Spinal cord (tissue), 9 donors: ENCODE measurements at regions not wholly inside any gene's neighbourhood (a gene's known extent, or its start where the extent isn't known, plus 50 kb on each side); places are given as distances from the start of the nearest gene placed in this dataset.

ENCODE experiments used
- DNase-seq, 6 donors: peaks; one replicate each; pipeline versions ENCODE4 v3.0.0 to v3.0.0-alpha.2; 2013 to 2015; ENCODE audit warnings: low spot score in 6 of 6, low read depth in 4 of 6
- H3K27ac ChIP-seq: one replicate; pipeline ENCODE4 v1.5.1; 2013; ENCODE audit warnings: low read depth, low read length, control low read depth
- H3K27me3 ChIP-seq: one replicate; pipeline ENCODE4 v1.6.1; 2013; ENCODE audit warnings: low read length; ENCODE audit not compliant: control insufficient read depth, insufficient read depth
- H3K36me3 ChIP-seq: one replicate; pipeline ENCODE4 v1.6.1; 2013; ENCODE audit warnings: low read length; ENCODE audit not compliant: control insufficient read depth, insufficient read depth
- H3K4me1 ChIP-seq: one replicate; pipeline ENCODE4 v1.6.1; 2013; ENCODE audit warnings: low read length; ENCODE audit not compliant: control insufficient read depth, insufficient read depth
- H3K4me3 ChIP-seq: one replicate; pipeline ENCODE4 v1.5.1; 2013; ENCODE audit warnings: low read depth, low read length, control low read depth
- H3K9me3 ChIP-seq: one replicate; pipeline ENCODE4 v1.6.1; 2013; ENCODE audit warnings: low read length; ENCODE audit not compliant: control insufficient read depth, insufficient read depth
- WGBS: methylation state at CpG from one replicate; pipeline ENCODE4 v1.1.5; 2013; ENCODE audit warnings: missing lambda C conversion rate; ENCODE audit not compliant: insufficient coverage; 5-methylcytosine and 5-hydroxymethylcytosine counted together
- donor health status: healthy.

GRCh38 chr4:187417721-187418120 lies 577.9 kb upstream of the ZFP42 start:
- Histone ChIP-seq H3K4me1 (no peaks in the 10 kb centered on the region), H3K27ac (no peak overlapping the region), H3K36me3 (no peaks in the 10 kb centered on the region), H3K4me3 (no peak overlapping the region), H3K9me3 (no peaks in the 10 kb centered on the region), H3K27me3 (no peaks in the 10 kb centered on the region)
- WGBS = no CpG with 5 or more reads among the region's 3 CpGs
- peak in 1 of 6 donors; percentile 70 for DNase-seq

DNA sequence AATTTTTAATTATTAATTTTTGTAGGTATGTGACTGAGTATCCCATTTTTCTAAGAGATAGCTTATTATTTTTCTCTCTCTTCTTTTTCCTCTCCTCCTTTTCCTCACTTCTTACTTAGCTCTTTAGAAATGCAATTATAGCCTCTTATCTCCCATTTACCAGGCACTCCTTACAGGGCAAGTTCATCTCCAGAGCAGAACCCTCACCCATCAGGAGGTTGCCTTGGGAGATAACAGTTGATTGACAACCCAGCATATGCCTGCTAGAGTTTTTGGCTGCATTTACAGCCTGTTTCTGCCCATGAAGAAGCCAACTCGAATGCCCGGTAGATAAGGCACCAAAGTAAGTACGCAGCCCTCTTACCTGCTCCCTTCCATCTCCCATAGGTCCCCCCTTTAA lies 572.9 kb upstream of the ZFP42 start:
- no peak for DNase-seq
- 63% methylated on average over 2 of the region's 3 CpGs for WGBS
- Histone ChIP-seq H3K4me3 (no peak overlapping the region), H3K4me1 (no peaks in the 10 kb centered on the region), H3K27me3 (no peaks in the 10 kb centered on the region), H3K9me3 (no peaks in the 10 kb centered on the region), H3K27ac (no peak overlapping the region), H3K36me3 (no peaks in the 10 kb centered on the region)

GRCh38 chr4:187424636-187425035 lies 570.9 kb upstream of the ZFP42 start:
- Histone ChIP-seq H3K27me3 (no peaks in the 10 kb centered on the region), H3K4me1 (no peaks in the 10 kb centered on the region), H3K27ac (no peak overlapping the region), H3K9me3 (no peaks in the 10 kb centered on the region), H3K36me3 (no peaks in the 10 kb centered on the region), H3K4me3 (no peak overlapping the region)
- no CpG with 5 or more reads among the region's 1 CpG for WGBS
- no peak for DNase-seq

DNA sequence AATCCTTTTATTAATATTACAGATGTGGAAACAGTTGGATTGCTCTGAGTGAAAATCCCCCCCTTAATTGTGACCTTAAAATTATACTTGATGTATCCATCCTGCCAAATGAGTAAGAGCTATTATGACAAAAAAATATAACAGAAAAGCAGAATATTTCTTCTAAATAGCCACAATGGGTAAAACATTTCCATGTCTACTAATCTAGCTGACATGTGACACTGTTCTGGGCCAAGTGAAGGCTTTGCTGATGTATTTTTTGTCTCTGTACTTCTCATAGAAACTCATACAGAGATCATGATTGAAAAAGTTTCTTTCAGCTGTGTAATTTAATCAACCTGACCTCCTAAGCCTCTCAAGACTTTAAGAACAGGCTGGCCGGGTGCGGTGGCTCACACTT lies 569.1 kb upstream of the ZFP42 start:
- no peaks in the 10 kb centered on the region for H3K9me3 ChIP-seq
- DNase-seq = no peak
- H3K27me3 ChIP-seq = no peaks in the 10 kb centered on the region
- no peaks in the 10 kb centered on the region for H3K4me1 ChIP-seq
- no peaks in the 10 kb centered on the region for H3K36me3 ChIP-seq
- no peak overlapping the region for H3K4me3 ChIP-seq
- no CpG with 5 or more reads among the region's 2 CpGs for WGBS
- H3K27ac ChIP-seq = no peak overlapping the region

- no peak for DNase-seq
- WGBS = 84% methylated on average over 7 of the region's 7 CpGs
- no peaks in the 10 kb centered on the region for H3K27me3 ChIP-seq
- peaks cover 4% of the 10 kb centered on the region for H3K4me1 ChIP-seq
- H3K4me3 ChIP-seq = no peak overlapping the region
- no peaks in the 10 kb centered on the region for H3K36me3 ChIP-seq
- H3K9me3 ChIP-seq = no peaks in the 10 kb centered on the region
- no peak overlapping the region for H3K27ac ChIP-seq
Measured at GRCh38 chr4:187432310-187432709, 563.3 kb upstream of the ZFP42 start.

GRCh38 chr4:187433141-187433540 lies 562.4 kb upstream of the ZFP42 start:
- Histone ChIP-seq H3K4me3 (no peak overlapping the region), H3K9me3 (no peaks in the 10 kb centered on the region), H3K4me1 (peaks cover 4% of the 10 kb centered on the region), H3K27me3 (no peaks in the 10 kb centered on the region), H3K36me3 (no peaks in the 10 kb centered on the region), H3K27ac (no peak overlapping the region)
- 87% methylated on average over 3 of the region's 4 CpGs for WGBS
- no peak for DNase-seq

DNA sequence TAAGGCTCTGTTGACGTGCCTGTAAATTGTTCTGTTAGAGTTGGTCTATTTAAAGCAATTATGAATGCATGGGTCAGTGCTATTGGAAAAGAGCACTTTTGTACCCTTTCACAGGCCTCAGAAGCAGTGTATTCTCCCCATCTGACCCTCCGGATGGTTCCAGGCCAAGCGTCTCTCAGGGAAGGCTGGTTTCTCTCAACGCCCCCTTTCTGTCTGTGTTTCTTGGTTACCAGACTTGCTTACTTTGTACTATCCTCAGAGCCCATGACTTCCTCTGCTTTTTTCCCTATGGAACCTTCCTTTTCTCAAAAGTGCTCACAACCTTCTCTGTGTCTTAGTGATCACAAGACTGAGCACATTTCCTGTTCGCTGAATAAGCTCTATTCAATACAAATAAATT lies 559.3 kb upstream of the ZFP42 start:
- no peak overlapping the region for H3K4me3 ChIP-seq
- no peak overlapping the region for H3K27ac ChIP-seq
- peaks cover 4% of the 10 kb centered on the region for H3K4me1 ChIP-seq
- no peaks in the 10 kb centered on the region for H3K9me3 ChIP-seq
- WGBS = 67% methylated on average over 3 of the region's 5 CpGs
- peak in 3 of 6 donors; percentile 13 to 63 (median 29) for DNase-seq
- no peaks in the 10 kb centered on the region for H3K36me3 ChIP-seq
- H3K27me3 ChIP-seq = no peaks in the 10 kb centered on the region

DNA sequence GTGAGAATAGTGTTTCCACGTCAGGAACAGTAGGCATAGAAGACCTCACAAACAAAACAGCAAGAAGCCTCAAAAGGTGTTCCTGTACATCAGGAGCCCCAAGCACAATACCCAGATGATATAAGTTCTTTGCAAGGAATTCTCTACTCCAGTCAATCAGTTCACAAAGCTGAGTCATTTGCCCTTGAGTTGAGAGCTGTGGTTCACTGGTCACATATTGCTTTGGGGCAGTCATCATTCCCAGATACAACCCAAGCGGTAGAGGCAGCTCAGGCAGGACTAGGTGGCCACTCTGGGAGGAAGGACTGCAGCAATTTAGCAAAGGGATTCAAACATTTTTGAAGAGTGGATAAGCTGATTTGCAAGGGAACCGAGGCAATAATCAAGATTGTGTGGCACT lies 551.5 kb upstream of the ZFP42 start:
- no peaks in the 10 kb centered on the region for H3K9me3 ChIP-seq
- no peaks in the 10 kb centered on the region for H3K27me3 ChIP-seq
- no peak for DNase-seq
- no peak overlapping the region for H3K4me3 ChIP-seq
- H3K27ac ChIP-seq = no peak overlapping the region
- no CpG with 5 or more reads among the region's 3 CpGs for WGBS
- no peaks in the 10 kb centered on the region for H3K36me3 ChIP-seq
- no peaks in the 10 kb centered on the region for H3K4me1 ChIP-seq

- H3K9me3 ChIP-seq = no peaks in the 10 kb centered on the region
- H3K27ac ChIP-seq = no peak overlapping the region
- H3K4me3 ChIP-seq = no peak overlapping the region
- no peaks in the 10 kb centered on the region for H3K27me3 ChIP-seq
- no peaks in the 10 kb centered on the region for H3K36me3 ChIP-seq
- WGBS = no CpG with 5 or more reads among the region's 3 CpGs
- no peak for DNase-seq
- no peaks in the 10 kb centered on the region for H3K4me1 ChIP-seq
Measured at GRCh38 chr4:187449702-187450101, 545.9 kb upstream of the ZFP42 start.

DNA sequence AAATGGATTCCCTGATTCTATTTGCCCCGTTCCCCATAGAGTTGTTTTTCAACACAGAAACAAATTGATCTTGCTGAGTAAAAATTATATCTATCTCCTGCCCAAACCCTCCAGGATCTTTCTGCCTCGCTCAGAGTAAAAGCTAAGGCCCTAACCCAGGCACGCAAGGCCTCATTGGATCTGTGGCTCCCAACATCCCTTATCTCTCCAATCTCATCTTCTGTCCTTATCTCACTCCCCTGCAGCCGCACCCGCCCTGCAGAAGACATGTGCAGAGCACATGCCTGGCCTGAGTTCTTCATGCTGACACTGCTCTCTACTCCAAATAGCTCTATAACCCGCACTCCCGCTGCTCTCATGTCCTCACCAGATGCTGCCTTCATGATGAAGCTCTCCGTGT lies 543.8 kb upstream of the ZFP42 start:
- WGBS = 84% methylated on average over 8 of the region's 8 CpGs
- DNase-seq = no peak
- H3K9me3 ChIP-seq = no peaks in the 10 kb centered on the region
- H3K4me3 ChIP-seq = no peak overlapping the region
- no peak overlapping the region for H3K27ac ChIP-seq
- no peaks in the 10 kb centered on the region for H3K27me3 ChIP-seq
- no peaks in the 10 kb centered on the region for H3K4me1 ChIP-seq
- no peaks in the 10 kb centered on the region for H3K36me3 ChIP-seq
